DND-41 (cell line): ENCODE measurements at regions not wholly inside any gene's neighbourhood (a gene's known extent, or its start where the extent isn't known, plus 50 kb on each side); places are given as distances from the start of the nearest gene placed in this dataset.

ENCODE experiments used
- ATAC-seq: fragments of 200-7000 bp; cut with Tn5 transposase; 3 replicates; pipeline ENCODE4 v1.9.1; 2021; ENCODE audit warnings: low read depth; ENCODE audit not compliant: insufficient read depth
- DNase-seq: peaks from one replicate; pipeline ENCODE4 v3.0.0-alpha.2; 2020
- H2AFZ ChIP-seq: 2 replicates; pipeline ENCODE4 v1.6.0; 2012; ENCODE audit warnings: low read depth, low read length
- H3K27ac ChIP-seq: 2 replicates; pipeline ENCODE4 v1.5.1; 2012; ENCODE audit warnings: low read length, inconsistent platforms
- H3K27me3 ChIP-seq: fragments of 200-600 bp; sonication (generic); 2 replicates; pipeline ENCODE4 v1.6.0; 2012; ENCODE audit warnings: low read length, mild to moderate bottlenecking, inconsistent platforms; ENCODE audit not compliant: insufficient read depth, poor library complexity
- H3K36me3 ChIP-seq: 2 replicates; pipeline ENCODE4 v1.5.1; 2012; ENCODE audit warnings: low read length, inconsistent platforms; ENCODE audit not compliant: insufficient read depth
- H3K4me1 ChIP-seq: 2 replicates; pipeline ENCODE4 v1.5.1; 2012; ENCODE audit warnings: mild to moderate bottlenecking, low read length; ENCODE audit not compliant: insufficient read depth
- H3K4me2 ChIP-seq: 2 replicates; pipeline ENCODE4 v1.6.0; 2012; ENCODE audit warnings: mild to moderate bottlenecking, moderate library complexity, low read length, inconsistent platforms; ENCODE audit not compliant: insufficient read depth
- H3K4me3 ChIP-seq, 2 experiments: fragments of 200-600 bp in 1 of 2; shearing (Covaris generic) in 1 of 2; 2 replicates each; pipeline ENCODE4 v1.5.1; 2012 to 2016; ENCODE audit warnings: inconsistent platforms in 2 of 2, low read length in 2 of 2, mild to moderate bottlenecking in 2 of 2, low read depth in 1 of 2, moderate library complexity in 1 of 2
- H3K79me2 ChIP-seq: 2 replicates; pipeline ENCODE4 v1.6.0; 2012; ENCODE audit warnings: low read length, inconsistent platforms; ENCODE audit not compliant: insufficient read depth
- H3K9ac ChIP-seq: 2 replicates; pipeline ENCODE4 v1.6.0; 2012; ENCODE audit warnings: low read depth, mild to moderate bottlenecking, inconsistent platforms, low read length, moderate library complexity
- H3K9me3 ChIP-seq: 2 replicates; pipeline ENCODE4 v1.5.1; 2012; ENCODE audit warnings: low read length, moderate library complexity, mild to moderate bottlenecking, inconsistent platforms; ENCODE audit not compliant: insufficient read depth, severe bottlenecking
- H4K20me1 ChIP-seq: 2 replicates; pipeline ENCODE4 v1.6.0; 2012; ENCODE audit warnings: low read length; ENCODE audit not compliant: insufficient read depth
- CTCF ChIP-seq: IDR thresholded peaks from 2 replicates; pipeline ENCODE4 v1.5.1; 2012; ENCODE audit warnings: borderline replicate concordance, low read length, moderate library complexity, mild to moderate bottlenecking; ENCODE audit not compliant: poor library complexity, severe bottlenecking; ENCODE audit errors: extremely low read depth
- EZH2 ChIP-seq: IDR thresholded peaks from 3 replicates; pipeline ENCODE4 v1.6.1; 2012; ENCODE audit warnings: borderline replicate concordance, low read depth, mild to moderate bottlenecking, moderate library complexity, low read length, inconsistent platforms; ENCODE audit not compliant: severe bottlenecking

- DNase-seq (no peak), ATAC-seq (no peak)
- TF ChIP-seq EZH2 (no peak), CTCF (no peak)
- no peak overlapping the region for H3K9ac ChIP-seq
- H3K4me2 ChIP-seq, result no peak overlapping the region
- no peaks in the 10 kb centered on the region for H3K9me3 ChIP-seq
- H3K27ac ChIP-seq, result no peak overlapping the region
- H3K4me1 ChIP-seq, result no peaks in the 10 kb centered on the region
- H4K20me1 ChIP-seq, result no peaks in the 10 kb centered on the region
- H2AFZ ChIP-seq, result no peak overlapping the region
- H3K4me3 ChIP-seq, result no peak overlapping the region
- H3K27me3 ChIP-seq, result no peaks in the 10 kb centered on the region
- no peaks in the 10 kb centered on the region for H3K79me2 ChIP-seq
- no peaks in the 10 kb centered on the region for H3K36me3 ChIP-seq
These were observed 95.1 kb upstream of the IQCM start for GRCh38 chr4:149910604-149911350.

GRCh38 chr4:149911354-149911753, 95.7 kb upstream of the IQCM start:
- Histone ChIP-seq H3K4me1 (no peaks in the 10 kb centered on the region), H3K79me2 (no peaks in the 10 kb centered on the region), H3K9me3 (no peaks in the 10 kb centered on the region), H3K27me3 (no peaks in the 10 kb centered on the region), H3K4me3 (no peak overlapping the region), H3K36me3 (no peaks in the 10 kb centered on the region), H4K20me1 (no peaks in the 10 kb centered on the region), H2AFZ (no peak overlapping the region), H3K4me2 (no peak overlapping the region), H3K9ac (no peak overlapping the region), H3K27ac (no peak overlapping the region)
- DNase-seq (no peak), ATAC-seq (no peak)
- no peak for TF ChIP-seq EZH2
- TF ChIP-seq CTCF, result no peak

DNA sequence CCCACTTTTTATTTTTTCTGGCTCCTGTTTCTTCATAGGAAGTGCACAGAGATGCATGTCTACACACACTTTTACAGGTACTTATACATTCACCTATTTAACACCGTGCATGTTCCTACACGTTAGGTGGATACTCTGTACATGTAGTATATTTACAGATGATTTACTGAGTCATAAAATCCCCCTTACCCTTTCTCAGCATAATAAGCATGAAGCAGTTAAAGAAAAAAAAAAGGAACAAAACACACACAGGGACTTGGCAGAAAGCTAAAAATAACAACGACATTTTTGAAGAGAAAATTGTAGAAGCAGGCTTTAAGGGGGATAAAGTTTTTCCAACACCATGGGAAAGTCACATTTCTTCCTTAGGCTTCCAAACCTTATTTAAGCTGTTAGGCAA, 96.4 kb upstream of the IQCM start:
- DNase-seq (no peak), ATAC-seq (no peak)
- Histone ChIP-seq H2AFZ (no peak overlapping the region), H3K4me3 (no peak overlapping the region), H3K4me1 (no peaks in the 10 kb centered on the region), H3K79me2 (no peaks in the 10 kb centered on the region), H3K4me2 (no peak overlapping the region), H3K27ac (no peak overlapping the region), H3K9ac (no peak overlapping the region), H3K36me3 (no peaks in the 10 kb centered on the region), H3K9me3 (no peaks in the 10 kb centered on the region), H4K20me1 (no peaks in the 10 kb centered on the region), H3K27me3 (no peaks in the 10 kb centered on the region)
- TF ChIP-seq EZH2 (no peak), CTCF (no peak)
